ENCODE measurements at regions not wholly inside any gene's neighbourhood (a gene's known extent, or its start where the extent isn't known, plus 50 kb on each side); places are given as distances from the start of the nearest gene placed in this dataset.

GRCh38 chr11:115721296-115721995, 217.2 kb upstream of the CADM1 start:
- DNase-seq (ENCODE audit: extremely low read depth in 1 of 11, low read depth in 9 of 11, low spot score in 4 of 11), result no peak

- DNase-seq (ENCODE audit: extremely low read depth in 1 of 11, low read depth in 9 of 11, low spot score in 4 of 11), result no peak
Observed at GRCh38 chr11:115720602-115721245, 216.5 kb upstream of the CADM1 start.

- no peak for DNase-seq (ENCODE audit: extremely low read depth in 1 of 11, low read depth in 9 of 11, low spot score in 4 of 11)
Observed at GRCh38 chr11:115718945-115719344, 214.7 kb upstream of the CADM1 start.

GRCh38 chr11:115718106-115718505, 213.9 kb upstream of the CADM1 start:
- no peak for DNase-seq (ENCODE audit: extremely low read depth in 1 of 11, low read depth in 9 of 11, low spot score in 4 of 11)

GRCh38 chr11:115716601-115717529, 212.7 kb upstream of the CADM1 start:
- DNase-seq (ENCODE audit: extremely low read depth in 1 of 11, low read depth in 9 of 11, low spot score in 4 of 11), result peak in 7 of 11 donors; percentile 39 to 67 (median 51)

- DNase-seq (ENCODE audit: extremely low read depth in 1 of 11, low read depth in 9 of 11, low spot score in 4 of 11), result no peak
Observed at GRCh38 chr11:115716080-115716479, 211.9 kb upstream of the CADM1 start.

- DNase-seq (ENCODE audit: extremely low read depth in 1 of 11, low read depth in 9 of 11, low spot score in 4 of 11), result no peak
Observed at GRCh38 chr11:115715251-115715770, 211.1 kb upstream of the CADM1 start.

- DNase-seq (ENCODE audit: extremely low read depth in 1 of 11, low read depth in 9 of 11, low spot score in 4 of 11), result no peak
Observed at GRCh38 chr11:115712296-115712695, 208.1 kb upstream of the CADM1 start.

- no peak for DNase-seq (ENCODE audit: extremely low read depth in 1 of 11, low read depth in 9 of 11, low spot score in 4 of 11)
Observed at GRCh38 chr11:115710980-115711379, 206.8 kb upstream of the CADM1 start.

- no peak for DNase-seq (ENCODE audit: extremely low read depth in 1 of 11, low read depth in 9 of 11, low spot score in 4 of 11)
Observed at GRCh38 chr11:115710426-115710825, 206.2 kb upstream of the CADM1 start.

GRCh38 chr11:115709297-115709696, 205.1 kb upstream of the CADM1 start:
- DNase-seq (ENCODE audit: extremely low read depth in 1 of 11, low read depth in 9 of 11, low spot score in 4 of 11), result no peak

GRCh38 chr11:115707180-115707905, 203.1 kb upstream of the CADM1 start:
- DNase-seq (ENCODE audit: extremely low read depth in 1 of 11, low read depth in 9 of 11, low spot score in 4 of 11), result no peak

- DNase-seq (ENCODE audit: extremely low read depth in 1 of 11, low read depth in 9 of 11, low spot score in 4 of 11), result no peak
Observed at GRCh38 chr11:115706626-115707135, 202.5 kb upstream of the CADM1 start.

GRCh38 chr11:115705200-115705599, 201.0 kb upstream of the CADM1 start:
- DNase-seq (ENCODE audit: extremely low read depth in 1 of 11, low read depth in 9 of 11, low spot score in 4 of 11), result no peak

- DNase-seq (ENCODE audit: extremely low read depth in 1 of 11, low read depth in 9 of 11, low spot score in 4 of 11), result no peak
Observed at GRCh38 chr11:115700981-115701875, 197.0 kb upstream of the CADM1 start.

- no peak for DNase-seq (ENCODE audit: extremely low read depth in 1 of 11, low read depth in 9 of 11, low spot score in 4 of 11)
Observed at GRCh38 chr11:115700496-115700895, 196.3 kb upstream of the CADM1 start.

GRCh38 chr11:115699733-115700132, 195.5 kb upstream of the CADM1 start:
- no peak for DNase-seq (ENCODE audit: extremely low read depth in 1 of 11, low read depth in 9 of 11, low spot score in 4 of 11)

GRCh38 chr11:115699326-115699725, 195.1 kb upstream of the CADM1 start:
- DNase-seq (ENCODE audit: extremely low read depth in 1 of 11, low read depth in 9 of 11, low spot score in 4 of 11), result no peak

Data from renal cortex interstitium (tissue), 11 donors.